ENCODE measurements at regions not wholly inside any gene's neighbourhood (a gene's known extent, or its start where the extent isn't known, plus 50 kb on each side); places are given as distances from the start of the nearest gene placed in this dataset.

DNA sequence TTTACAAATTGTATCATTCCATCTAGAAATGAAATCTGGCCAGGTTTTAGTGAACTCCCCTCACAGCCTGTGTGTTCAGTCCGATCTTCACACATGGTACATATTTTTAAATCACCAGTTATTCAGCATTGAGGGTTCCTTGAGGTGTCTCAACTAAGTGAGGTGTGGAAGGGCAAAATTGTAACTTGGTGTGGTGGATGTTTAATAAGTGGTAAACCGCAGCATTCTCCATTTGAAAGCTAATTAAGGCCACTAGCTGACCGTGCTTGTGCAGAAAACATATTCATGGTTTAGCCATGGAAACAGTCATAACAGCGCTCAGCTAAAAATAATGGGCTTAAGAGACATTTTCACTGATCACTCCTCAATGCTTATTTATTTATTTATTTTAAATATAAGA lies 786.2 kb upstream of the FANCL start:
- TF ChIP-seq POLR2AphosphoS5 (IDR thresholded peaks at IDR 0.05) = no peak
- TF ChIP-seq, protein P1, sequence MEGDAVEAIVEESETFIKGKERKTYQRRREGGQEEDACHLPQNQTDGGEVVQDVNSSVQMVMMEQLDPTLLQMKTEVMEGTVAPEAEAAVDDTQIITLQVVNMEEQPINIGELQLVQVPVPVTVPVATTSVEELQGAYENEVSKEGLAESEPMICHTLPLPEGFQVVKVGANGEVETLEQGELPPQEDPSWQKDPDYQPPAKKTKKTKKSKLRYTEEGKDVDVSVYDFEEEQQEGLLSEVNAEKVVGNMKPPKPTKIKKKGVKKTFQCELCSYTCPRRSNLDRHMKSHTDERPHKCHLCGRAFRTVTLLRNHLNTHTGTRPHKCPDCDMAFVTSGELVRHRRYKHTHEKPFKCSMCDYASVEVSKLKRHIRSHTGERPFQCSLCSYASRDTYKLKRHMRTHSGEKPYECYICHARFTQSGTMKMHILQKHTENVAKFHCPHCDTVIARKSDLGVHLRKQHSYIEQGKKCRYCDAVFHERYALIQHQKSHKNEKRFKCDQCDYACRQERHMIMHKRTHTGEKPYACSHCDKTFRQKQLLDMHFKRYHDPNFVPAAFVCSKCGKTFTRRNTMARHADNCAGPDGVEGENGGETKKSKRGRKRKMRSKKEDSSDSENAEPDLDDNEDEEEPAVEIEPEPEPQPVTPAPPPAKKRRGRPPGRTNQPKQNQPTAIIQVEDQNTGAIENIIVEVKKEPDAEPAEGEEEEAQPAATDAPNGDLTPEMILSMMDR (IDR thresholded peaks at IDR 0.05) = no peak
